GM12878 (cell line): ENCODE measurements at regions not wholly inside any gene's neighbourhood (a gene's known extent, or its start where the extent isn't known, plus 50 kb on each side); places are given as distances from the start of the nearest gene placed in this dataset.
"Not testable (repeated sequence)": the region's sequence is repeated elsewhere in the genome, so short reads cannot be mapped to it uniquely, and the experiment has no call there.

Experiments
- ATAC-seq: fragments of 200-7000 bp; cut with Tn5 transposase; 3 replicates; pipeline ENCODE4 v1.9.1; 2020; ENCODE audit warnings: mild to moderate bottlenecking, moderate library complexity
- BruUV-seq: library from RNA; stranded (reverse); fragments of 400-500 nt; replicated peaks from 2 replicates; lab custom pipeline; 2021; lab: Mats Ljungman, UMichigan
- CTCF ChIA-PET: fragments of 300-600 bp; sonication (Branson Sonifier 250); formaldehyde crosslinking; extraction: SDS; loops from one replicate; lab custom pipeline; 2021; ENCODE audit warnings: inconsistent platforms; lab: Yijun Ruan, JAX
- POLR2A ChIA-PET: fragments of 350-600 bp; formaldehyde crosslinking; extraction: SDS; loops from one replicate; lab custom pipeline; 2021; ENCODE audit warnings: inconsistent platforms; lab: Charles Lee
- RAD21 ChIA-PET: fragments of 300-600 bp; sonication (Branson Sonifier 250); formaldehyde crosslinking; loops from one replicate; lab custom pipeline; 2023; ENCODE audit warnings: antibody characterized with exemption; ENCODE audit not compliant: unreplicated experiment; lab: Charles Lee
- SMC1A ChIA-PET: fragments of 300-600 bp; sonication (Branson Sonifier 250); formaldehyde crosslinking; loops from one replicate; lab custom pipeline; 2023; ENCODE audit not compliant: unreplicated experiment, uncharacterized antibody; lab: Charles Lee
- DNase-seq: peaks from one replicate; pipeline ENCODE4 v3.0.0-alpha.2; 2011; ENCODE audit warnings: low read depth, low spot score
- FAIRE-seq: peaks from 3 replicates; lab custom pipeline; 2011; peaks lifted over from hg19 to GRCh38; lab: Jason Lieb, UNC
- H2AFZ ChIP-seq: 2 replicates; pipeline ENCODE4 v1.6.0; 2011; ENCODE audit warnings: low read depth, low read length, control low read depth; ENCODE audit not compliant: control insufficient read depth
- H3K27ac ChIP-seq: 2 replicates; pipeline ENCODE4 v1.5.1; 2011; ENCODE audit warnings: control low read depth; ENCODE audit not compliant: control insufficient read depth, insufficient read depth
- H3K27me3 ChIP-seq, 2 experiments: replicated peaks in 1 of 2; 2 replicates each; pipeline versions ENCODE4 v1.6.0 to v1.6.1; 2011; ENCODE audit warnings: low read length in 1 of 2; ENCODE audit not compliant: control insufficient read depth in 2 of 2, insufficient read depth in 2 of 2
- H3K36me3 ChIP-seq, 2 experiments: 2 replicates each; pipeline ENCODE4 v1.5.1; 2011; ENCODE audit warnings: low read length in 1 of 2; ENCODE audit not compliant: control insufficient read depth in 2 of 2, insufficient read depth in 2 of 2
- H3K4me1 ChIP-seq: 2 replicates; pipeline ENCODE4 v1.6.1; 2011; ENCODE audit warnings: mild to moderate bottlenecking, low read length, moderate library complexity, mixed read lengths; ENCODE audit not compliant: control insufficient read depth, insufficient read depth
- H3K4me2 ChIP-seq: 2 replicates; pipeline ENCODE4 v1.6.0; 2011; ENCODE audit warnings: control low read depth; ENCODE audit not compliant: control insufficient read depth, insufficient read depth
- H3K4me3 ChIP-seq: fragments of 200-600 bp; sonication (generic); 2 replicates; pipeline ENCODE4 v1.5.1; 2016
- H3K79me2 ChIP-seq: 2 replicates; pipeline ENCODE4 v1.6.0; 2011; ENCODE audit warnings: low read length; ENCODE audit not compliant: control insufficient read depth, insufficient read depth
- H3K9ac ChIP-seq: 2 replicates; pipeline ENCODE4 v1.8.0; 2011; ENCODE audit warnings: low read length, control low read depth, mixed read lengths; ENCODE audit not compliant: control insufficient read depth, insufficient read depth
- H3K9me3 ChIP-seq: replicated peaks from 3 replicates; pipeline ENCODE4 v1.5.1; 2011; ENCODE audit warnings: mild to moderate bottlenecking, low read length; ENCODE audit not compliant: control insufficient read depth, insufficient read depth
- H4K20me1 ChIP-seq: 2 replicates; pipeline ENCODE4 v1.6.0; 2011; ENCODE audit not compliant: control insufficient read depth, insufficient read depth
- WGBS: methylation state at CpG from one replicate; pipeline ENCODE4 v1.1.6; 2016; ENCODE audit warnings: low lambda C conversion rate; ENCODE audit not compliant: insufficient replicate concordance, insufficient coverage; ENCODE audit errors: missing lambda C conversion rate; 5-methylcytosine and 5-hydroxymethylcytosine counted together
- in situ Hi-C: fragments of 300-500 bp; cut with MboI; formaldehyde crosslinking; loops from 9 replicates; pipeline ENCODE4 v1.14.3; 2018; ENCODE audit warnings: mixed read lengths
- intact Hi-C: fragments of 100-400 bp; cut with micrococcal nuclease; formaldehyde crosslinking; loops from one replicate; pipeline ENCODE4 v1.14.2; 2022; ENCODE audit not compliant: unreplicated experiment

DNA sequence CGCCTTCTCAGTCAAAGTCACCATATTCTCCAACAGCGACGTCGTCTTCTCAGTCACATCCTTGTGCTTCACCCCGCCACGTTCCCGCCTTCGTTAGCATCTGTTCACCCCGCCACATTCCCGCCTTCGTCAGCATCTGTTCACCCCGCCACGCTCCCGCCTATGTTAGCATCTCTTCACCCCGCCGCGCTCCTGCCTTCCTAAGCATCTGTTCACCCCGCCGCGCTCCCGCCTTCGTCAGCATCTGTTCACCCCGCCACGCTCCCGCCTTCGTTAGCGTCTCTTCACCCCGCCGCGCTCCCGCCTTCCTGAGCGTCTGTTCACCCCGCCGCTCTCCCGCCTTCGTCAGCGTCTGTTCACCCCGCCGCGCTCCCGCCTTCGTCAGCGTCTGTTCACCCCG, 816.4 kb upstream of the TPTE start:
- H3K4me3 ChIP-seq, RAD21 ChIA-PET, H2AFZ ChIP-seq, intact Hi-C loops, H3K4me1 ChIP-seq, in situ Hi-C loops, H3K27ac ChIP-seq, BruUV-seq, ATAC-seq, SMC1A ChIA-PET, H3K4me2 ChIP-seq, H4K20me1 ChIP-seq, H3K79me2 ChIP-seq, POLR2A ChIA-PET, FAIRE-seq, H3K27me3 ChIP-seq, H3K9ac ChIP-seq, DNase-seq, CTCF ChIA-PET, H3K36me3 ChIP-seq, H3K9me3 ChIP-seq: not testable (repeated sequence)
- 82% methylated on average over 9 of the region's 44 CpGs for WGBS

DNA sequence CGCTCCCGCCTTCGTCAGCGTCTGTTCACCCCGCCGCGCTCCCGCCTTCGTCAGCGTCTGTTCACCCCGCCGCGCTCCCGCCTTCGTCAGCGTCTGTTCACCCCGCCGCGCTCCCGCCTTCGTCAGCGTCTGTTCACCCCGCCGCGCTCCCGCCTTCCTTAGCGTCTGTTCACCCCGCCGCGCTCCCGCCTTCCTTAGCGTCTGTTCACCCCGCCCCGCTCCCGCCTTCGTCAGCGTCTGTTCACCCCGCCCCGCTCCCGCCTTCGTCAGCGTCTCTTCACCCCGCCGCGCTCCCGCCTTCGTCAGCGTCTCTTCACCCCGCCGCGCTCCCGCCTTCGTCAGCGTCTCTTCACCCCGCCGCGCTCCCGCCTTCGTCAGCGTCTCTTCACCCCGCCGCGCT, 815.9 kb upstream of the TPTE start:
- in situ Hi-C loops, H3K79me2 ChIP-seq, BruUV-seq, RAD21 ChIA-PET, H3K4me3 ChIP-seq, ATAC-seq, H3K4me1 ChIP-seq, H4K20me1 ChIP-seq, CTCF ChIA-PET, POLR2A ChIA-PET, H3K27me3 ChIP-seq, DNase-seq, H3K9me3 ChIP-seq, SMC1A ChIA-PET, FAIRE-seq, H3K36me3 ChIP-seq, H3K27ac ChIP-seq, H3K4me2 ChIP-seq, H3K9ac ChIP-seq, intact Hi-C loops, H2AFZ ChIP-seq: not testable (repeated sequence)
- 89% methylated on average over 17 of the region's 63 CpGs for WGBS

DNA sequence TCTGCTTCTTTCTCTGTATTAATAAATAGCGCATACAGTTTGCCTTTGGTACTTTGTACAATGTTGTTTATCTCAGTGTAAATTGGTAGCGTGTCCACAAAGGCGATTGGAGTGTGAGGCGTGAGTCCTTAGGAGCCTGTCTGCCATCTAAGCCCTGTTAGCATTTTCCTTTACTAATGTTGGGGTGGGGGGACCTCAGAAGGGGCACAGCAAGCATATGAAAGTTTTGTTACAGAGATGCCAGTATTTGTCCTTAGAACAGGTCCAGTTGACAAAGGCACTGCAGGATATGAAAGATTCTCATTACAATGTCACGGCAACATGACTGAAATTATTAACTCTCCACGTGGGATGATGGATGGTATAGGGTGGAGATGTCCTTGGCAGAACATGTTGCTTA, 796.8 kb upstream of the TPTE start:
- H3K4me1 ChIP-seq, H4K20me1 ChIP-seq, H3K27me3 ChIP-seq, H3K4me3 ChIP-seq, H3K9ac ChIP-seq, POLR2A ChIA-PET, H3K9me3 ChIP-seq, FAIRE-seq, H3K36me3 ChIP-seq, H3K79me2 ChIP-seq, DNase-seq, ATAC-seq, H2AFZ ChIP-seq, BruUV-seq, RAD21 ChIA-PET, in situ Hi-C loops, CTCF ChIA-PET, H3K27ac ChIP-seq, H3K4me2 ChIP-seq, SMC1A ChIA-PET, intact Hi-C loops: not testable (repeated sequence)
- 22% methylated on average over 6 of the region's 6 CpGs for WGBS

- H3K4me1 ChIP-seq, intact Hi-C loops, H3K36me3 ChIP-seq, H3K27ac ChIP-seq, H3K4me3 ChIP-seq, DNase-seq, H3K27me3 ChIP-seq, POLR2A ChIA-PET, SMC1A ChIA-PET, H3K9ac ChIP-seq, ATAC-seq, FAIRE-seq, H3K9me3 ChIP-seq, RAD21 ChIA-PET, CTCF ChIA-PET, H3K79me2 ChIP-seq, H4K20me1 ChIP-seq, BruUV-seq, H2AFZ ChIP-seq, in situ Hi-C loops, H3K4me2 ChIP-seq: not testable (repeated sequence)
- under 1% methylated on average over 3 of the region's 3 CpGs for WGBS
These were observed 794.2 kb upstream of the TPTE start for GRCh38 chr21:9727187-9727586.
